ENCODE measurements at regions not wholly inside any gene's neighbourhood (a gene's known extent, or its start where the extent isn't known, plus 50 kb on each side); places are given as distances from the start of the nearest gene placed in this dataset.
A peak's percentile ranks its signal among the peaks of the same experiment; 100 is the strongest.
"Not testable (repeated sequence)": the region's sequence is repeated elsewhere in the genome, so short reads cannot be mapped to it uniquely, and the experiment has no call there.

DNA sequence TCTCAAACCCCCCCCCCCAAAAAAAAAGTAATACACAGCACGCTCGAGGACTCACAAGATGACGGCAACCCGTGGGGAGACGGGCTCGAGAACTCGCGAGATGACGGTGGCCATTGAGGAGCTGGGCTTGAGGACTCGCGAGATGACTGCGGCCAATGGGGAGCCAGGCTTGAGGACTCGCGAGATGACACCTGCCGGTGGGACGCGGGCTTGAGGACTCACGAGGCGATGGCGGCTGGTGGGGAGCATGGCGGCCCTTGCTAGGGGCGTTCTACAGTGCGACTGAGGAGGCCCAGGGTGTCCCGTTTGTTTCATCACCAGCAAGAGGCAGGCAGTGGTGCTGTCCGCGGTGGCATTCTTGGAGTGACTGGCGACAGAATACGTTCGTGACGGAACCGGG, 172.4 kb upstream of the MAGEB16 start:
- DNase-seq: no peak

DNA sequence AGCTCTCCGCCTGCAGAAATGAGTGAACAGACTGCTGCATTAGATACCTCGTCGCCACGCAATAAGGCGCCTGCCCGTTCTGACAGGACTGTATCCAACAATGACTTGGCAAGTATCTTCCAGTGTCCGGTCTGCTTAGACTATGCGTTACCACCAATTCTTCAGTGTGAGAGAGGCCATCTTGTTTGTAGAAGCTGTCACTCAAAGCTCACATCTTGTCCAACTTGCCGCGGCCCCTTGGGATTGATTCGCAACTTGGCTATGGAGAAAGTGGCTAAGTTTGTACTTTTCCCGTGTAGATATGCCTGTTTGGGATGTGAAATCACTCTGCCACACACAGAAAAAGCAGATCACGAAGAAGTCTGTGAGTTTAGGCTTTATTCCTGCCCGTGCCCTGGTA, 172.0 kb upstream of the MAGEB16 start:
- no peak for DNase-seq

DNA sequence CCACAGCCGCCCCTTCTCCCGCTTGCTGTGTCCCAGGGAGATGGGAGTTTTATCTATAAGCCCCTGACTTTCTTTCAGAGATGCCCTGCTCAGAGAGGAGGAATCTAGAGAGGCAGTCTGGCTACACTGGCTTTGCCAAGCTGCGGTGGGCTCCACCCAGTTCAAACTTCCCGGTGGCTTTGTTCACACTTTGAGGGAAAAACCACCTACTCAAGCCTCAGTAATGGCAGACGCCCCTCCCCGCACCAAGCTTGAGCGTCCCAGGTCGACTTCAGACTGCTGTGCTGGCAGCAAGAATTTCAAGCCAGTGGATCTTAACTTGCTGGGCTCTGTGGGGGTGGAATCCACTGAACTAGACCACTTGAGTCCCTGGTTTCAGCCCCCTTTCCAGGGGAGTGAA, 162.2 kb upstream of the MAGEB16 start:
- not testable (repeated sequence) for DNase-seq

DNA sequence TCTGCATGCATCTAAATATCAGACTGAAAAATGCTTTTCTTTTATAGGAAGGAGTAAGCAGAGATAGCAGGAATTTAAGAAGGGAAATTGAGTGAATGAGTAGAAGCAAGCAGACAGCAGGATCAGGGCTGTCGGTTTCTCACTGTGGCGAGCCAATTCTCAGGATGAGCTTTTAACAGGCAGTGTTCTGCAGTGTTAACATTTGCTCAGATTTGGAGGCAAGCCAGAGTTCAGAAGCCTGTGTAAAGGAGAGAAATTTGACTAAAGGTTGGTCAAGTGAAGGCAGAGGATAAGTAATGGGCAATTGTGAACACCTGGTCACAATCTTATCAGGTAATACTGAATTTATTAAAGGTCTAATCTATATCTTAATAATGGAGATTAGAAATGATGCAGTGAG, 133.3 kb upstream of the MAGEB16 start:
- DNase-seq: no peak

DNA sequence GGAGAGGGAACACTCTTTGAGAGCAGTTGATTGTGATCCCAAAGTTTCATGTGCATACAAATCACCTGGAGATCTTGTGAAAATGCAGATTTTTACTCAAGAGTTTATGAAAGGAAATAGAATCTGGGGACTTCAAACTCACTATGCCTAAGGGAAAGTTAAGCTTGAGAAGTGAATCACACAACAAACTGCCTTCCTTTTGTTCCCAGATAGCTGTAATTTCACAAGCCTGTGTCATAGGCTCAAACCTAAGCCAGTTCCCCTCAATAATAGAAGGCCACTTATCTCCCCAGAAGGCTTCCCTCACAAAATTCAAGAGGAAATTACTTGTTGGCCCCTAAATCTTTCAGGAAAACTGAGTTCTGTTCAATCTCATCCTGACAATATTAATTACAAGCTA, 132.8 kb upstream of the MAGEB16 start:
- DNase-seq: no peak

DNA sequence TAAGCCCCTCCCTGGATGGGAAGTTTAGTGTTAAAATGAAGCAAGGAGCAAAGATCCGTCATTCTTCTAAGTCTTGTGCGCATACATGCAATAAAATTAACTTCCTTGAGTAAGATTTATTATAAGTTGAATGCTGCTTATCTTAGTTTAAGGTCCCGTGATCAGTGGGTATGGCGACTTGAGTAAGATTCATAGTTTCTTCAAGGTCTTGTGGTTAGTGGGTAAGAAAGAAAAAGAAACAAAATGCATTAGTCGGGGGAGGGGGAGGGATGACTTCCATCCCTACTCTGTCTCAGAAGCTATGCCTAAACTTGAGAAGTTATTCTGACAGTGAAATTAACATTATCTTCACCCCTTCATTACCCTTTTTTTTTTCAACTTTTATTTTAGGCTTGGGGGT, 127.3 kb upstream of the MAGEB16 start:
- no peak for DNase-seq

DNA sequence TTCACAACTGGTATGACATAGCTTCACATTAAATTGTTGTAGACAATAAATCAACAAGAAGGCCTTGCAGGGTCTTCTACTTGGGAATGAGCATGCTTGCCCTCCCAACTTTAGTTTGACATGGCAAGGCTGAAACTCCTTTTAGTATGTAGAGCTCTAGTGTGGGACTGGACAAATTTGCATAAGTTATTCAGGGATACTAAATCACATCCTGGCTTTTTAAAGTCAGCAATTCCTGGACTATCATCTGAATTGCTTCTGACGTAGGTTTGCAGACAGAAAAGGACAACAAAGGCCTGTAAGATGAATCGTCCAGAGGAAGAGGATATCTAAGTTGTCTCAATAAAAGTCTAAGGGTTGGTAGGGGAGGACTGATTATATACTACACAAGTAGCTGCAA, 123.0 kb upstream of the MAGEB16 start:
- no peak for DNase-seq

DNA sequence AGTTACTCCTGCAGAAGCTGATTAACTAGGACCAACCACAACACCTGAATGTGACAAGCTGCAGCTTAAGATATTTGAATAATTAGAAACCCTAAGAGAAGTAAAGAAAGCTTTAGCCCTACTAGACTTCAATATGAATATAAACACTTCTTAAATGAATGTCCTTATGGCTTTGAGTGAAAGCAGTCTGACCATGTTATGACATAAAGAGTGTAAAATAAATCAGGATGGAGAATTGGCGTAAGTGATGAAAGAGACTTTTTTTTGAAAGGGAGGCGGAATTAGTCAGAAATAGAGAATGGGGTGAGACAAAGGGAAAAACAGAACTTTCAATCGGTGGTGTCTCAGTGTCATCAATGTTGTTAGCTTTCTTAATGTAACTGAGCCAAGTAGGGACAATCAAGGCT, 117.2 kb upstream of the MAGEB16 start:
- no peak for DNase-seq

DNA sequence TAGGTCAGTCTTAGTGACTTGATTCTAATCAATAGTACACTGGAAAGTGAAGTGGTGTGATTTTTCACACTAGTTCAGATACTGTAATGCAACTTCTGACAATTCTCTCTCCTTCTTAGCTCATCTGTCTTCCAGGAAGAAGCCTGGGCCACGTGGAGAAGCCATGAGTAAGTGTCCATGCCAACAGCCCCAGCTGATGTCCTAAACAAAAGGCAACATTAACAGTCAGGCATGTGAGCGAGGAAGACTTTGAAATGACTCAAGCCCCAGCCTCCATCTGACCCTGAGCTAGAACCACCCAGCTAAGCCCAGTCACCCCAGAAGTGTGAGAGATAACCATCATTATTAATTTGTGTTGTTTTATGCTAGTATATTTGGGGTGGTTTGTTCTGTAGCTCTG, 115.7 kb upstream of the MAGEB16 start:
- DNase-seq: no peak

DNA sequence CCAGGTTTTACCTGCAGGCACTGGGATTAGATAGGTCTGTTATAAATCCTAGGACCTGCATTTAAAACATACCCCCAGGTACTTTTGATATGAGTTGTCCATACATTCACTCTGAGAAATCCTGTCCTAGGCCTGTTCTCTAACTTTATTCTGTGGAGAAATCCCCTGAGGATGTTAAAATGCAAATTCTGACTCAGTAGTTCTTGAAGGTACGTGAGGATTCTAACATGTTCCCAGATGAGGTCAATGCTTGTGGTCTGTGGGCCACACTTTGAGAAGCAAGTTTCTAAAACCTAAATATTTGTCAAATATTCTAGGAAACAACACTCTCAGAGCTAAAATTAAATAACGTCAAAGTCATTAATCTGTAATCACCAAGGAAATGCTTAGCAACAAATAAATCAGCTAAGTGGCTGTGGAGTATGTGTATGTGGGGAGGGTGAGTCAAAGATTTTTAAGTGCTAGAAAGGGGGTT, 101.3 kb upstream of the MAGEB16 start:
- DNase-seq: no peak

DNA sequence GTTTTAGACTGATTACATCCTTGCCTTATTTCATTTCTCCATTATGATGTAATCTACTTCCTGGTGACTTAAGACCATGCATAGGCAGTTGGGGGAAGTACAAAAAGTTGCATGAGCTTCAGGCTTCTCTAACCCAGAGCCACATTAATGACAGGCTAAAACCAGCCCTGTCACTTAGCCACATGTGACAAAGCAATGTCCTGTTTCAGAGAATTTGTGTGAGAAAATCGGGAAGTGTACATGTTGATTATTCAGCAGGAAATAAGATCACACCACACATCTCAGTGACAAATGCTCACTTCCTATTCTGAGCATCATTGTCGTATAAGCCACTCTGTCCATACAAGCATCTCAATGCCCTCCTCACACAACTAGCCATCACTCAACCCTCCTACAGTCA, 98.5 kb upstream of the MAGEB16 start:
- peak; percentile 62 to 70 for DNase-seq

DNA sequence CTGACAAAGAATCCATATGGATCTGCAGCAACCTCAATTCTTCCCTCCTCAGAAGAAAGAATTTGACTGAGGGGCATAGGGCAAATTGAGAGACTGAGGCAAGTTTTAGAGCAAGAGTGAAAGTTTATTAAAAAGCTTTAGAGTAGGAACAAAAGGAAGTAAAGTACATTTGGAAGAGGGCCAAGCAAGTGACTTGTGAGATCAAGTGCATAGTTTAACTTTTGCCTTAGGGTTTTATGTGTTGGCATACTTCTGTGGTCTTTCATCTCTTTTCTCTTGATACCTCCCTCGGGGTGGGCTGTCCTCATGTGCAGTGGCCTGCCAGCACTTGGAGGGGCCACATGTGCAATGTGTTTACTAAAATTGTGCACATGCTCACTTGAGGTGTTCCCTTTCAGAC, 98.0 kb upstream of the MAGEB16 start:
- DNase-seq: no peak

DNA sequence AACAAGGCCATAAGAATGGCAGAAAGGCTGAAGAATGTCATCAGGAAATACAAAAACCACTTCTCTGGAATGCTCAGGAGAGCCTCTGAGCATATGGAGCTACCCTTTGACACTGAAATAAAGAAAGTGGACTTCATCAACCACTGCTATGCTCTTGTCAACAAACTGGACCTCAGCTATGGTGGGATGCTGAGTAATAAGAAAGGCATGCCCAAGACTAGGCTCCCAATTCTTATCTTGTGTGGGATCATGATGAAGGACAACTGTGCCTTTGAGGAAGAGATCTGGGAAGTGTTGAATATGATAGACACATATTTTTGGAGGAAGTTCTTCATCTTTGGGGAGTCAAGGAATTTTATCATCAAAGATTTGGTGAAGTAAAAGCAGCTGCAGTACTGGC, 86.9 kb upstream of the MAGEB16 start:
- DNase-seq: no peak

DNA sequence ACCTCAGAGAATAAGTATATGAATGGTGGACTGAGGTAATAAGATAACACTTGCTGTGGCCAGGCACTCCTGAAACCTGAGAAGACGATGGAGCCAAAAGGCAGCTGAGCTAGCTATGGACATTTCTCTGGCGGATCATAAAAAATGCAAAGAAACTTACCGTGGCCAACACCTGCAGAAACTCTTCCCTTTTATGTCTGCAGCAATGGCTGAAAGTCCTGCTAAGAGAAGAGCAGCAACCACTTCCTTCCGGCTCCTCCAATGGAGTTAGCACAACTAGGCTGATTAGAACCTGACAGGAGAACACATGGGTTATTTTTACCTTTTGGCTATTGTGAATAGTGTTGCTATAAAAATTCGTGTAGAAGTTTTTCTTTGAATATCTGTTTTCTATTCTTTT, 76.0 kb upstream of the MAGEB16 start:
- no peak for DNase-seq

DNA sequence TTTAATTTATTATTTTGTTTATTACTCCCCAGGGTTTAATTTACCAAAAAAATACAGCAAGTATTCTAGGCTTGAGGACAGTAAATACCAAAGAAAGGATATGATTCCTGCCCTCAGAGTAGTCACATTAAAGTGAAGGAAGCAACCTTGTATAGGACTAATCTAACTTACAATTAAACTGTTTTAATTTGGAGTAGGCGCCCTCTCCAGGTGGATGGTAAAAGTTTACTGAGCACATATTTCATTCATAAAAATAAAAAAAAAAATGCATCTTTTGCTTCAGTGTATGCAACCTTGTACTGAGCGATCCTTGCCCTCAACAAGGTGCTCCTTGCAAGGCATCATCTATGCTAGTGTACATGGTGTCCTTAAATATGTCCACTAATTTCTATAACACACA, 72.0 kb upstream of the MAGEB16 start:
- peak in 1 of 2 donors; percentile 35 for DNase-seq

DNA sequence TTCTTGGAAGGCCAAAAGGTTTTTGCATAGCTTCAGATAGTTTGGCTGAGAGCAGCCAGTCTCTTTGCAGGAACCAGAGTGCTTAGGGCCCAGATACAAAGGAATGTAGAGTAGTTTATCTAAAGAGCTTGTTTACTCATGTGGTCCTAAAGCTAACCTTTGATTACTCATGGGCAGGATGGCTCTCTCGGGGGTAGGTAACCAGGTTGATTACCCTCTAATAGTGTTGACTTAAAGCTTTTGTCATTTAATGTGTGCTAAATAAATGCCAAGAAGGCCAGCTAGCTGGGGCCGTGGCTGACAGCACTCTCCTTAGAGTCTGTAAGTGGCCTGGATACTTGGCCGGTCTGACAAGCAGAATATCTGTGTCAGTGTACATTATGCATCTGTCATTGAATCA, 69.7 kb upstream of the MAGEB16 start:
- DNase-seq: no peak

DNA sequence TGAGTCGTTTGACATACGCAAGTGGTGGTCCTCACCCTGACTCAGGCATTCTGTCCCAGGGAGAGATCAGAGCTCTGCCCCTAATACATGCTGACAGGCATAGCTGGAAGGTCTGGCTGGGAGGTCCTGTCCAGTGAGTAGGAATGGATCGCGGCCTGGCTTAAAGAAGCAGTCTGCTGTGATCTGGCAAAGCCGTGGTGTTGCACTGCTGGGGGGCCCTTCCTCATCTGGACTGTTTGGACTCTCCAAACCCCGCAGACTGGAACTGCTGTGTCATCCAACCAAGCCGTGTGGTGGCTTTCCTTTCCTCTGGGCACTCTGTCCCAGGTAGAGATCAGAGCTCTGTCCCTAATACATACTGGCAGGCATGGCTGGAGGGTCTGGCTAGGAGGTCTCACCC, 64.3 kb upstream of the MAGEB16 start:
- DNase-seq: no peak

DNA sequence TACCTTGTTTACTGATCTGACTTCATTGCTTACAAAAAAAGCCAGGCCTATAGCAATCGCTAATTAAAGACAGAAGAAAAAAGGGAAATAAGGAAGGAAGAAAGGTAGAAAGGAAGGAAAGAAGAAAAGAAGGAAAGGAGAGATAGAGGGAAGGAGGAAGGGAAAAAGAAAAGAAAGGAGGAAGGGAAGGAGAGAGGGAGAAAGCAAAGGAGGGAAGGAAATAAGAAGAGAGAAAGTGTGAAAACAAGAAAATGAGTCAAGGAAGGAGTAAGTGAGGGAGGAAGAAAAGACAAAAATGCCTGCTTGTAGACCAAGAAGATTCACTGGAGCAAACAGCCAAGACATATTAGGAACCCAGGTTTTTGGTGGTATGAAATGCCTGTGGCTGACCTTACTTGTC, 57.0 kb upstream of the MAGEB16 start:
- DNase-seq: no peak

DNA sequence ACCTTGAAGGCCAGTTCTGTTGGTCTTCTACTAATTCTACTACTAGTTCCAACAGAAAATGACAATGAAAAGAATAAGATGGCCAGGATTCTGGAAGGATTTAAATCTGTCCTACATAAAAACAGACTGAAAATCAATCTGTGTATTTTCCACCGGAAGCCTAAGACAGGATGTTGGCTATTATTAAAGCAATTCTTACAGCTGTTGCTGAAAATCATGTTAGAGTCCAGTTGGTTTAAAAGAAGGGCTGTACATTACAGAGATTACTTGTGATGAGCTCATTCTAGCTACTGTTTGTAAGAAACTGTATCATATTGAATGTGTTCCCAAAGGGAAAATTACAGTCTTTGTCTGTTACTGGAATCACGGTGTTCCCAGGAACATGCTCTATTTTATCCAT, 54.8 kb upstream of the MAGEB16 start:
- DNase-seq: no peak

All from inflammatory macrophage treated with lipopolysaccharide for 1 hour (primary cell).